HEK293 (cell line): ENCODE measurements at regions not wholly inside any gene's neighbourhood (a gene's known extent, or its start where the extent isn't known, plus 50 kb on each side); places are given as distances from the start of the nearest gene placed in this dataset.

Source experiments
- HOXD13 ChIP-seq: sonication (generic); formaldehyde crosslinking; IDR thresholded peaks from 2 replicates; pipeline ENCODE4 v1.8.0; 2022; ENCODE audit warnings: missing genetic modification reagents, borderline replicate concordance
- INSM2 ChIP-seq: fragments of 450-650 bp; formaldehyde crosslinking; IDR thresholded peaks from 2 replicates; pipeline ENCODE4 v1.5.1; 2016; ENCODE audit warnings: missing biosample characterization, missing genetic modification characterization
- KLF7 ChIP-seq: fragments of 450-650 bp; formaldehyde crosslinking; IDR thresholded peaks from 2 replicates; pipeline ENCODE4 v1.5.1; 2016; ENCODE audit warnings: missing biosample characterization, missing genetic modification characterization, borderline replicate concordance
- OSR2 ChIP-seq: fragments of 450-650 bp; formaldehyde crosslinking; IDR thresholded peaks from 2 replicates; pipeline ENCODE4 v1.5.1; 2016; ENCODE audit warnings: missing biosample characterization, missing genetic modification characterization
- OVOL3 ChIP-seq: fragments of 450-650 bp; formaldehyde crosslinking; IDR thresholded peaks from 2 replicates; pipeline ENCODE4 v1.5.1; 2016; ENCODE audit warnings: missing biosample characterization, missing genetic modification characterization
- PRDM1 ChIP-seq: fragments of 450-650 bp; formaldehyde crosslinking; IDR thresholded peaks from 2 replicates; pipeline ENCODE4; 2016; ENCODE audit warnings: missing biosample characterization, missing genetic modification characterization
- SP7 ChIP-seq: fragments of 450-650 bp; formaldehyde crosslinking; IDR thresholded peaks from 2 replicates; pipeline ENCODE4 v1.5.1; 2016; ENCODE audit warnings: missing biosample characterization, missing genetic modification characterization
- WT1 ChIP-seq: fragments of 450-650 bp; formaldehyde crosslinking; IDR thresholded peaks from 2 replicates; pipeline ENCODE4 v1.5.1; 2016; ENCODE audit warnings: missing biosample characterization, missing genetic modification characterization
- ZBTB26 ChIP-seq: fragments of 450-650 bp; formaldehyde crosslinking; optimal IDR thresholded peaks from 2 replicates; pipeline ENCODE3; 2016; ENCODE audit warnings: missing biosample characterization, mild to moderate bottlenecking, missing genetic modification characterization
- ZBTB44 ChIP-seq: fragments of 450-650 bp; IDR thresholded peaks from 2 replicates; pipeline ENCODE4 v1.5.1; 2018; ENCODE audit warnings: missing biosample characterization, mild to moderate bottlenecking, missing genetic modification characterization
- ZEB2 ChIP-seq: fragments of 450-650 bp; formaldehyde crosslinking; IDR thresholded peaks from 2 replicates; pipeline ENCODE4 v1.5.1; 2016; ENCODE audit warnings: missing biosample characterization, missing genetic modification characterization
- ZFP3 ChIP-seq: fragments of 450-650 bp; formaldehyde crosslinking; IDR thresholded peaks from 2 replicates; pipeline ENCODE4 v1.5.1; 2016; ENCODE audit warnings: low read depth, missing biosample characterization, missing genetic modification characterization
- ZFP41 ChIP-seq: fragments of 450-650 bp; formaldehyde crosslinking; IDR thresholded peaks from 2 replicates; pipeline ENCODE4 v1.5.1; 2016; ENCODE audit warnings: missing biosample characterization, missing genetic modification characterization, borderline replicate concordance
- ZNF121 ChIP-seq: fragments of 450-650 bp; formaldehyde crosslinking; IDR thresholded peaks from 2 replicates; pipeline ENCODE4 v1.5.1; 2016; ENCODE audit warnings: missing biosample characterization, missing genetic modification characterization
- ZNF140 ChIP-seq: fragments of 450-650 bp; formaldehyde crosslinking; IDR thresholded peaks from 2 replicates; pipeline ENCODE4 v1.5.1; 2016; ENCODE audit warnings: missing biosample characterization, missing genetic modification characterization
- ZNF169 ChIP-seq: fragments of 450-650 bp; formaldehyde crosslinking; IDR thresholded peaks from 2 replicates; pipeline ENCODE4 v1.5.1; 2016; ENCODE audit warnings: missing biosample characterization, missing genetic modification characterization
- ZNF2 ChIP-seq: fragments of 450-650 bp; formaldehyde crosslinking; IDR thresholded peaks from 2 replicates; pipeline ENCODE4 v1.5.1; 2016; ENCODE audit warnings: missing biosample characterization, missing genetic modification characterization
- ZNF449 ChIP-seq: fragments of 450-650 bp; formaldehyde crosslinking; IDR thresholded peaks from 2 replicates; pipeline ENCODE4 v1.5.1; 2017; ENCODE audit warnings: missing biosample characterization, mild to moderate bottlenecking, missing genetic modification characterization, moderate library complexity
- ZNF529 ChIP-seq: fragments of 450-650 bp; formaldehyde crosslinking; IDR thresholded peaks from 2 replicates; pipeline ENCODE4 v1.5.1; 2017; ENCODE audit warnings: missing genetic modification characterization, missing biosample characterization; ENCODE audit not compliant: insufficient replicate concordance
- ZNF629 ChIP-seq: fragments of 450-650 bp; formaldehyde crosslinking; IDR thresholded peaks from 2 replicates; pipeline ENCODE4 v1.5.1; 2017; ENCODE audit warnings: missing biosample characterization, missing genetic modification characterization
- ZNF654 ChIP-seq: fragments of 450-650 bp; formaldehyde crosslinking; IDR thresholded peaks from 2 replicates; pipeline ENCODE4 v1.5.1; 2016; ENCODE audit warnings: low read depth, missing biosample characterization, missing genetic modification characterization
- ZNF843 ChIP-seq: fragments of 450-650 bp; formaldehyde crosslinking; IDR thresholded peaks from 2 replicates; pipeline ENCODE4 v1.5.1; 2016; ENCODE audit warnings: missing biosample characterization, missing genetic modification characterization
- TF ChIP-seq, protein P1 (sequence below): fragments of 450-650 bp; formaldehyde crosslinking; IDR thresholded peaks from 2 replicates; pipeline ENCODE4 v1.5.1; 2016; ENCODE audit warnings: missing biosample characterization, missing genetic modification characterization
- TF ChIP-seq, protein P2 (sequence below): fragments of 450-650 bp; formaldehyde crosslinking; IDR thresholded peaks from 2 replicates; pipeline ENCODE4 v1.5.1; 2017; ENCODE audit warnings: missing biosample characterization, missing genetic modification characterization

- TF ChIP-seq ZFP3 (tag by site-specific recombination) (no peak), HOXD13 (CRISPR knock-in tag) (no peak), ZNF629 (tag by site-specific recombination) (peak; percentile 16; the same call in 1 of the 2 replicates), OSR2 (tag by site-specific recombination) (peak; percentile 92; the same call in 1 of the 2 replicates), ZBTB26 (no peak), ZNF529 (no peak), SP7 (peak; percentile 87), OVOL3 (tag by site-specific recombination) (0 out of 2 replicates have a peak, but pooled peaks have one; percentile 59), ZNF169 (tag by site-specific recombination) (no peak), ZNF121 (tag by site-specific recombination) (no peak), KLF7 (tag by site-specific recombination) (no peak; the same call in 1 of the 2 replicates), ZNF654 (tag by site-specific recombination) (no peak), ZEB2 (tag by site-specific recombination) (0 out of 2 replicates have a peak, but pooled peaks have one; percentile 11), ZNF843 (tag by site-specific recombination) (peak; percentile 92), ZBTB44 (tag by site-specific recombination) (peak; percentile 63; the same call in 1 of the 2 replicates), ZNF449 (tag by site-specific recombination) (0 out of 2 replicates have a peak, but pooled peaks have one; percentile 8), ZNF2 (tag by site-specific recombination) (0 out of 2 replicates have a peak, but pooled peaks have one; percentile 20), PRDM1 (peak; percentile 81), INSM2 (tag by site-specific recombination) (0 out of 2 replicates have a peak, but pooled peaks have one; percentile 13), ZNF140 (no peak), WT1 (tag by site-specific recombination) (peak; percentile 72), ZFP41 (no peak)
- TF ChIP-seq, protein P1, sequence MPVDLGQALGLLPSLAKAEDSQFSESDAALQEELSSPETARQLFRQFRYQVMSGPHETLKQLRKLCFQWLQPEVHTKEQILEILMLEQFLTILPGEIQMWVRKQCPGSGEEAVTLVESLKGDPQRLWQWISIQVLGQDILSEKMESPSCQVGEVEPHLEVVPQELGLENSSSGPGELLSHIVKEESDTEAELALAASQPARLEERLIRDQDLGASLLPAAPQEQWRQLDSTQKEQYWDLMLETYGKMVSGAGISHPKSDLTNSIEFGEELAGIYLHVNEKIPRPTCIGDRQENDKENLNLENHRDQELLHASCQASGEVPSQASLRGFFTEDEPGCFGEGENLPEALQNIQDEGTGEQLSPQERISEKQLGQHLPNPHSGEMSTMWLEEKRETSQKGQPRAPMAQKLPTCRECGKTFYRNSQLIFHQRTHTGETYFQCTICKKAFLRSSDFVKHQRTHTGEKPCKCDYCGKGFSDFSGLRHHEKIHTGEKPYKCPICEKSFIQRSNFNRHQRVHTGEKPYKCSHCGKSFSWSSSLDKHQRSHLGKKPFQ (tag by site-specific recombination), result peak; percentile 47; the same call in 1 of the 2 replicates
- TF ChIP-seq, protein P2, sequence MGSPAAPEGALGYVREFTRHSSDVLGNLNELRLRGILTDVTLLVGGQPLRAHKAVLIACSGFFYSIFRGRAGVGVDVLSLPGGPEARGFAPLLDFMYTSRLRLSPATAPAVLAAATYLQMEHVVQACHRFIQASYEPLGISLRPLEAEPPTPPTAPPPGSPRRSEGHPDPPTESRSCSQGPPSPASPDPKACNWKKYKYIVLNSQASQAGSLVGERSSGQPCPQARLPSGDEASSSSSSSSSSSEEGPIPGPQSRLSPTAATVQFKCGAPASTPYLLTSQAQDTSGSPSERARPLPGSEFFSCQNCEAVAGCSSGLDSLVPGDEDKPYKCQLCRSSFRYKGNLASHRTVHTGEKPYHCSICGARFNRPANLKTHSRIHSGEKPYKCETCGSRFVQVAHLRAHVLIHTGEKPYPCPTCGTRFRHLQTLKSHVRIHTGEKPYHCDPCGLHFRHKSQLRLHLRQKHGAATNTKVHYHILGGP (tag by site-specific recombination), result 0 out of 2 replicates have a peak, but pooled peaks have one; percentile 46
Observed at GRCh38 chr7:112566442-112567324, 85.9 kb downstream of the LSMEM1 start (continued).
